Upper lobe of right lung (tissue), 1 donor: ENCODE measurements at regions not wholly inside any gene's neighbourhood (a gene's known extent, or its start where the extent isn't known, plus 50 kb on each side); places are given as distances from the start of the nearest gene placed in this dataset.

ENCODE experiments used
- ATAC-seq: fragments of 200-7000 bp; cut with Tn5 transposase; one replicate; pipeline ENCODE4 v1.9.1; 2020; ENCODE audit warnings: mild to moderate bottlenecking, moderate library complexity
- DNase-seq: peaks from one replicate; pipeline ENCODE4 v3.0.0-alpha.2; 2020
- H3K27ac ChIP-seq: fragments of 200-600 bp; one replicate; pipeline ENCODE4 v1.8.0; 2022
- H3K27me3 ChIP-seq: fragments of 200-600 bp; one replicate; pipeline ENCODE4 v1.8.0; 2022; ENCODE audit warnings: mild to moderate bottlenecking
- H3K36me3 ChIP-seq: fragments of 200-600 bp; one replicate; pipeline ENCODE4 v1.8.0; 2022
- H3K4me1 ChIP-seq: fragments of 200-600 bp; one replicate; pipeline ENCODE4 v1.8.0; 2022
- H3K4me3 ChIP-seq: fragments of 200-600 bp; one replicate; pipeline ENCODE4 v1.8.0; 2022; ENCODE audit warnings: mild to moderate bottlenecking
- H3K9me3 ChIP-seq: fragments of 200-600 bp; one replicate; pipeline ENCODE4 v1.8.0; 2022
- intact Hi-C: fragments of 100-400 bp; cut with DNase I; formaldehyde crosslinking; loops from one replicate; pipeline ENCODE4 v1.11.0; 2022
- TF ChIP-seq, protein P1 (sequence below): fragments of 200-600 bp; IDR thresholded peaks from one replicate; pipeline ENCODE4 v1.8.0; 2022; ENCODE audit warnings: antibody characterized with exemption
- donor health status: DM: no; HTN: yes; CAD: no; lungs with severe emphysema.

DNA sequence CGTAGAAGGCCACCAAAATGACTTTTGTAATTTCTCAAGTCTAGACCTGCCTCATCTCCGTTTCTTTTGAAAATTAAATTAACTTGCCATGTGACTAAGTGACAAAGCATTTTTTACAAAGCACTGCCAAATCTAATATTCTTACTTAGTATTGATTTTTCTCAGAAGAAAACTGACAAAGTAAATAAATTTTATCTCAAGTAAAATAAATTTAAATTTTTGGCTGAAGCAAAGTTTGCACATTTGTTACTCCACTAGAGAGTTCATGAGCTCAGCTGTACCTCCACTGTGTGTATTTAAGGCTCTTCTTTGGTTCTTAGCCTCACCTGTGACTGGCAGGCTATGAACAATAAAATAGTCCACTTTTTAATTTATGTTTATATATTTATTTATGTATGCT lies 441.1 kb upstream of the PCDH10 start:
- no peak overlapping the region for H3K4me3 ChIP-seq
- TF ChIP-seq, protein P1, sequence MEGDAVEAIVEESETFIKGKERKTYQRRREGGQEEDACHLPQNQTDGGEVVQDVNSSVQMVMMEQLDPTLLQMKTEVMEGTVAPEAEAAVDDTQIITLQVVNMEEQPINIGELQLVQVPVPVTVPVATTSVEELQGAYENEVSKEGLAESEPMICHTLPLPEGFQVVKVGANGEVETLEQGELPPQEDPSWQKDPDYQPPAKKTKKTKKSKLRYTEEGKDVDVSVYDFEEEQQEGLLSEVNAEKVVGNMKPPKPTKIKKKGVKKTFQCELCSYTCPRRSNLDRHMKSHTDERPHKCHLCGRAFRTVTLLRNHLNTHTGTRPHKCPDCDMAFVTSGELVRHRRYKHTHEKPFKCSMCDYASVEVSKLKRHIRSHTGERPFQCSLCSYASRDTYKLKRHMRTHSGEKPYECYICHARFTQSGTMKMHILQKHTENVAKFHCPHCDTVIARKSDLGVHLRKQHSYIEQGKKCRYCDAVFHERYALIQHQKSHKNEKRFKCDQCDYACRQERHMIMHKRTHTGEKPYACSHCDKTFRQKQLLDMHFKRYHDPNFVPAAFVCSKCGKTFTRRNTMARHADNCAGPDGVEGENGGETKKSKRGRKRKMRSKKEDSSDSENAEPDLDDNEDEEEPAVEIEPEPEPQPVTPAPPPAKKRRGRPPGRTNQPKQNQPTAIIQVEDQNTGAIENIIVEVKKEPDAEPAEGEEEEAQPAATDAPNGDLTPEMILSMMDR: no peak
- no peaks in the 10 kb centered on the region for H3K9me3 ChIP-seq
- no peak overlapping the region for H3K27ac ChIP-seq
- H3K27me3 ChIP-seq: no peaks in the 10 kb centered on the region
- intact Hi-C loops: no loop called here
- no peak for DNase-seq
- no peaks in the 10 kb centered on the region for H3K36me3 ChIP-seq
- no peaks in the 10 kb centered on the region for H3K4me1 ChIP-seq
- ATAC-seq: no peak

DNA sequence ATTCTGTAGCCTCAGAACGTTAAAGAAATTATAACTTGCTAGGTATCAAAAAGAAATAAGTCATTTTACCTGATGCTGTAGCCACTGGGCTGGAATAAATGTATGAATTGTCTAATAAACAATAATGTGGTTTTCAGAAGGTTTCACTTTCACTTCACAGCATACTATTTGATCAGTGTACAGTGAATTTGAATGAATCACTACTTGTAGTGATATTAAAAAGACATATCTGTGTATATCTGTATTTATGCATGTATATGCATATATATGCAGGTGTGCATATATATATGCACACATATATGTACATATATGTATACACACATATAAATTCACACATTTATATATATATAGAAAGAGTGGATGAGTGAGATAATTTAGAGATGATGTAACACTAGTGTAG lies 440.0 kb upstream of the PCDH10 start:
- H3K27ac ChIP-seq: no peak overlapping the region
- no peak overlapping the region for H3K4me3 ChIP-seq
- no peaks in the 10 kb centered on the region for H3K36me3 ChIP-seq
- ATAC-seq: no peak
- DNase-seq: no peak
- H3K4me1 ChIP-seq: no peaks in the 10 kb centered on the region
- intact Hi-C loops: no loop called here
- TF ChIP-seq, protein P1: no peak
- H3K27me3 ChIP-seq: no peaks in the 10 kb centered on the region
- H3K9me3 ChIP-seq: no peaks in the 10 kb centered on the region

DNA sequence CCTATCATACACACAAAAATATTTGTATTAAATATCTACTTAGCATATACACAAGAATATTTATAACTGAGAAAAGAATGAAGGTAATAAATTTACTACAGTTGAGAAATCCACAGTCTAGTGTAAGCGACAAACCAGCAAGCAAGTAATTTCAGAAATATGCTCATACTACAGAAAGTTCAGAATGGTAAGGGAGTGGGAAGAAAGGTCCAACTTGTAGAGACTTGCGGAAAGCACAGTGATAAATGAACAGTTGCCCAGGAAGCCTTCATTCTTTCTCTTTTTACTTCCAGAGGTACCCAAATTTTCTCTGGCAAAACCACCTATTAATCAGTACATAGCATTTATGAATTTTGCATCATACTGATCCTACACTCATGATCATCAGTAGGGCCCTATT lies 438.1 kb upstream of the PCDH10 start:
- Histone ChIP-seq H3K4me1 (no peaks in the 10 kb centered on the region), H3K27me3 (no peaks in the 10 kb centered on the region), H3K36me3 (no peaks in the 10 kb centered on the region), H3K27ac (no peak overlapping the region), H3K4me3 (no peak overlapping the region), H3K9me3 (no peaks in the 10 kb centered on the region)
- no peak for DNase-seq
- TF ChIP-seq, protein P1: no peak
- no peak for ATAC-seq
- intact Hi-C loops: no loop called here

DNA sequence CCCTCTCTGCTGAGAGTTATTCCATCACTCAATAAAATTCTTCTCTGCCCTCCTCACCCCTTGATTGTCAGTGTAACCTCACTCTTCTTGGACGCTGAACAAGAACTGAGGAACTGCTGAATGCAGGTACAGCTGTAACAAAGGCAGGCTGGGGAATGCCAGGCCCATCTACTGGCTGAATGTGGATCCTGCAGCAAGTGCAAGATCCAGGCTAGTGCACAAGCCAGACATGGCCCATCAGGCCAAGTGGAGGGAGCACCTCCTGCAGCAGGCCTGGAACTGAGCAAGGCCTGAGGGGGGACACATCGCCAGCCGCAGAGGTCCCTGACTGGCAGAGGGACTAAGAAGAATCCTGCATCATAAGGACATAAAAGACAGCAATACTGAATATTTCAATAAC lies 411.8 kb upstream of the PCDH10 start:
- no peak overlapping the region for H3K4me3 ChIP-seq
- DNase-seq (no peak), ATAC-seq (no peak)
- H3K27me3 ChIP-seq: no peaks in the 10 kb centered on the region
- H3K27ac ChIP-seq: no peak overlapping the region
- H3K36me3 ChIP-seq: no peaks in the 10 kb centered on the region
- intact Hi-C loops: no loop called here
- H3K9me3 ChIP-seq: no peaks in the 10 kb centered on the region
- TF ChIP-seq, protein P1: no peak
- H3K4me1 ChIP-seq: no peaks in the 10 kb centered on the region

DNA sequence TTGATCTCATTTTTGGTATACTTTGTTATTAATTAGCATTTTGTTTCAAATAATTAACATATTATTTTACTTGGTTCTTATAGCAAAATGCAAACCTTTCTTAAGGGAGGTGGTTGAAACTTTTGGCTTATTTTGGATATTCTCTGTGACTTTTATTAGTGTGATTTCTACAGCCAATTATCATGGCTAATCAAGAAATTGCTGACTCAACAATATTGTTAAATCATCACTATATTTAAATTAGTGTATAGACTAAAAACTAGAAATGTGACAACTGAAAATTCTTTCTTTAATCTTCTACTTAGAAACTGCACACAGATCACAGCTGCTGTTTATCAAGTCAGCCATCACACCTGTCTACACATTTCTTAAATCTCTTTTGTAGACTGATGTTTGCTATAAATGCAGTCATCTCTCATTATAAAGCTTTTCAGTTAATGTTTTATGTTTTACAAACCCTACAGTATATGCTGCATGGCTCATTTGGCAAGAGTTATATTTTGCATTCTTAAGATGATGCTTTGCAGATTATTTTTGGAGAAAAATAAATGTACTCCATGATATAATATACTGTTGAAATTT lies 389.8 kb upstream of the PCDH10 start:
- H3K27me3 ChIP-seq: no peaks in the 10 kb centered on the region

More for the DNA sequence above, 389.8 kb upstream of the PCDH10 start:
- intact Hi-C loops: no loop called here
- Histone ChIP-seq H3K36me3 (no peaks in the 10 kb centered on the region), H3K9me3 (no peaks in the 10 kb centered on the region), H3K27ac (no peak overlapping the region), H3K4me1 (no peaks in the 10 kb centered on the region), H3K4me3 (no peak overlapping the region)
- ATAC-seq (no peak), DNase-seq (no peak)
- TF ChIP-seq, protein P1: no peak
